ENCODE measurements at regions not wholly inside any gene's neighbourhood (a gene's known extent, or its start where the extent isn't known, plus 50 kb on each side); places are given as distances from the start of the nearest gene placed in this dataset.

DNA sequence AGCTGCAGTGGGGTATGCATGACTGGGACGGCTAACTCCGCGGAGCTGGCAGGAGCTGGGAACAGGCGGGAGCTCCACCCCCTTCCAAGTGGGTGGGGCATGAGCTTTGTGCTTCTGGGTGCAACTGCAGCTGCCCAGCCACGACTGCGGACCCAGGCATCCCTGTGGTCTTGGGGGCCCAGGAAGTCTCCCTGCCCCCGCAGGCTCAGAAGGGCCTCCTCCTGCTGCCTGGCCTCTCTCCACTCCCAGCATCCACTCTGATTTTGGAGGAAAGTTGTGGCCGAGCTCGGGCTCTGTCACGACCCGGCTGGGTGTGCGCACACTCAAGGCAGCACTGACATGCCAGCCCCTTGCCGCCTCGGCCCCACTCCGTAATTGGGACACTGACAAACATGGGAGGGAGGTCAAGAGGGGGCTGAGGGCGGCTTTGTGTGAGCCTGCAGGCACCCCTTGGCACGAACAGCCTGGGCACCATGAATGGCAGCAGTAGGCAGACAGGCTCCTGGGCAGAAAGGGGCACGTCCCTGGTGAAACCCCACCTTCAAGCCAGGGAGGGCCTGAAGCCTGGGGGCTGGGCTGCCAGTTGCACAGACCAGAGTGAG, 822.6 kb downstream of the GLUD2 start:
- TF ChIP-seq EZH2 (IDR thresholded peaks at IDR 0.05; ENCODE audit: borderline replicate concordance), result no peak
- TF ChIP-seq, protein P1, sequence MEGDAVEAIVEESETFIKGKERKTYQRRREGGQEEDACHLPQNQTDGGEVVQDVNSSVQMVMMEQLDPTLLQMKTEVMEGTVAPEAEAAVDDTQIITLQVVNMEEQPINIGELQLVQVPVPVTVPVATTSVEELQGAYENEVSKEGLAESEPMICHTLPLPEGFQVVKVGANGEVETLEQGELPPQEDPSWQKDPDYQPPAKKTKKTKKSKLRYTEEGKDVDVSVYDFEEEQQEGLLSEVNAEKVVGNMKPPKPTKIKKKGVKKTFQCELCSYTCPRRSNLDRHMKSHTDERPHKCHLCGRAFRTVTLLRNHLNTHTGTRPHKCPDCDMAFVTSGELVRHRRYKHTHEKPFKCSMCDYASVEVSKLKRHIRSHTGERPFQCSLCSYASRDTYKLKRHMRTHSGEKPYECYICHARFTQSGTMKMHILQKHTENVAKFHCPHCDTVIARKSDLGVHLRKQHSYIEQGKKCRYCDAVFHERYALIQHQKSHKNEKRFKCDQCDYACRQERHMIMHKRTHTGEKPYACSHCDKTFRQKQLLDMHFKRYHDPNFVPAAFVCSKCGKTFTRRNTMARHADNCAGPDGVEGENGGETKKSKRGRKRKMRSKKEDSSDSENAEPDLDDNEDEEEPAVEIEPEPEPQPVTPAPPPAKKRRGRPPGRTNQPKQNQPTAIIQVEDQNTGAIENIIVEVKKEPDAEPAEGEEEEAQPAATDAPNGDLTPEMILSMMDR (IDR thresholded peaks at IDR 0.05; ENCODE audit: poor library complexity), result no peak
- TF ChIP-seq EZH2phosphoT487 (IDR thresholded peaks at IDR 0.05; ENCODE audit: low read depth, severe bottlenecking, unreplicated experiment), result no peak

All from hepatocyte (in vitro differentiated cells).